ENCODE measurements at regions not wholly inside any gene's neighbourhood (a gene's known extent, or its start where the extent isn't known, plus 50 kb on each side); places are given as distances from the start of the nearest gene placed in this dataset.

GRCh38 chr5:23613566-23613965, 106.2 kb downstream of the PRDM9 start:
- TF ChIP-seq, protein P1, sequence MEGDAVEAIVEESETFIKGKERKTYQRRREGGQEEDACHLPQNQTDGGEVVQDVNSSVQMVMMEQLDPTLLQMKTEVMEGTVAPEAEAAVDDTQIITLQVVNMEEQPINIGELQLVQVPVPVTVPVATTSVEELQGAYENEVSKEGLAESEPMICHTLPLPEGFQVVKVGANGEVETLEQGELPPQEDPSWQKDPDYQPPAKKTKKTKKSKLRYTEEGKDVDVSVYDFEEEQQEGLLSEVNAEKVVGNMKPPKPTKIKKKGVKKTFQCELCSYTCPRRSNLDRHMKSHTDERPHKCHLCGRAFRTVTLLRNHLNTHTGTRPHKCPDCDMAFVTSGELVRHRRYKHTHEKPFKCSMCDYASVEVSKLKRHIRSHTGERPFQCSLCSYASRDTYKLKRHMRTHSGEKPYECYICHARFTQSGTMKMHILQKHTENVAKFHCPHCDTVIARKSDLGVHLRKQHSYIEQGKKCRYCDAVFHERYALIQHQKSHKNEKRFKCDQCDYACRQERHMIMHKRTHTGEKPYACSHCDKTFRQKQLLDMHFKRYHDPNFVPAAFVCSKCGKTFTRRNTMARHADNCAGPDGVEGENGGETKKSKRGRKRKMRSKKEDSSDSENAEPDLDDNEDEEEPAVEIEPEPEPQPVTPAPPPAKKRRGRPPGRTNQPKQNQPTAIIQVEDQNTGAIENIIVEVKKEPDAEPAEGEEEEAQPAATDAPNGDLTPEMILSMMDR (IDR thresholded peaks at IDR 0.05 in 4 of 5, conservative IDR thresholded peaks at IDR 0.05 in 1 of 5) = no peak
- no peak for TF ChIP-seq POLR2A (IDR thresholded peaks at IDR 0.05)
